CD4-positive, CD25-positive, alpha-beta regulatory T cell (primary cell): ENCODE measurements at regions not wholly inside any gene's neighbourhood (a gene's known extent, or its start where the extent isn't known, plus 50 kb on each side); places are given as distances from the start of the nearest gene placed in this dataset.
"Not testable (repeated sequence)": the region's sequence is repeated elsewhere in the genome, so short reads cannot be mapped to it uniquely, and the experiment has no call there.

Experiments
- ATAC-seq, 2 donors: fragments of 150-1000 bp; cut with Tn5 transposase; one replicate each; pipeline ENCODE4 v1.10.0; 2021; ENCODE audit warnings: low read depth in 2 of 2, moderate number of reproducible peaks in 2 of 2, moderate library complexity in 1 of 2
- DNase-seq, 3 donors: peaks; one replicate each; pipeline versions ENCODE4 v3.0.0 to v3.0.0-alpha.2; 2012 to 2022; ENCODE audit warnings: mixed read lengths in 1 of 3
- H3K27ac ChIP-seq: one replicate; pipeline ENCODE4 v1.7.0; 2013; ENCODE audit warnings: mild to moderate bottlenecking, low read length; ENCODE audit not compliant: insufficient read depth, poor library complexity, severe bottlenecking
- H3K27me3 ChIP-seq: one replicate; pipeline ENCODE4 v1.7.0; 2013; ENCODE audit warnings: low read length; ENCODE audit not compliant: control insufficient read depth, insufficient read depth
- H3K36me3 ChIP-seq: one replicate; pipeline ENCODE4 v1.7.0; 2013; ENCODE audit warnings: mild to moderate bottlenecking, low read length, moderate library complexity; ENCODE audit not compliant: control insufficient read depth, insufficient read depth
- H3K4me1 ChIP-seq: 2 replicates; pipeline ENCODE4 v1.7.0; 2013; ENCODE audit warnings: mild to moderate bottlenecking, low read length; ENCODE audit not compliant: insufficient read depth, control insufficient read depth, poor library complexity, severe bottlenecking
- H3K4me3 ChIP-seq: one replicate; pipeline ENCODE4 v1.7.0; 2013; ENCODE audit warnings: low read depth, mild to moderate bottlenecking, low read length, moderate library complexity
- H3K9me3 ChIP-seq, 2 experiments: 1 replicate in 1 of 2; 2 replicates in 1 of 2; pipeline ENCODE4 v1.7.0; 2013; ENCODE audit warnings: low read length in 2 of 2, mild to moderate bottlenecking in 1 of 2, moderate library complexity in 1 of 2; ENCODE audit not compliant: control insufficient read depth in 2 of 2
- H3K27ac Mint-ChIP-seq, 3 donors: one replicate each; pipeline ENCODE4 v1.8.0; 2020 to 2022; ENCODE audit warnings: mild to moderate bottlenecking in 3 of 3, mixed read lengths in 3 of 3, moderate library complexity in 2 of 3
- H3K27me3 Mint-ChIP-seq: one replicate; pipeline ENCODE4 v1.8.0; 2022; ENCODE audit warnings: mild to moderate bottlenecking, mixed read lengths
- H3K36me3 Mint-ChIP-seq: one replicate; pipeline ENCODE4 v1.8.0; 2020; ENCODE audit warnings: mixed read lengths
- H3K4me1 Mint-ChIP-seq, 4 donors: one replicate each; pipeline ENCODE4 v1.8.0; 2020 to 2022; ENCODE audit warnings: mixed read lengths in 4 of 4, mild to moderate bottlenecking in 1 of 4
- H3K4me3 Mint-ChIP-seq, 4 donors: one replicate each; pipeline ENCODE4 v1.8.0; 2020 to 2022; ENCODE audit warnings: mild to moderate bottlenecking in 4 of 4, mixed read lengths in 4 of 4, moderate library complexity in 3 of 4
- H3K9me3 Mint-ChIP-seq, 7 donors: one replicate each; pipeline ENCODE4 v1.8.0; 2020 to 2022; ENCODE audit warnings: mixed read lengths in 7 of 7, mild to moderate bottlenecking in 3 of 7, moderate library complexity in 2 of 7

- H3K4me1 ChIP-seq: no peaks in the 10 kb centered on the region
- Mint-ChIP-seq H3K4me3 (no peak overlapping the region), H3K4me1 (no peaks in the 10 kb centered on the region), H3K9me3 (peaks cover 0 to 4% (median 0%) of the 10 kb centered on the region in 7 donors), H3K27me3 (peaks cover 4% of the 10 kb centered on the region), H3K27ac (no peak overlapping the region), H3K36me3 (no peaks in the 10 kb centered on the region)
- DNase-seq (no peak), ATAC-seq (no peak)
- no peaks in the 10 kb centered on the region for H3K9me3 ChIP-seq
- H3K27ac ChIP-seq: no peak overlapping the region
- peaks cover 3% of the 10 kb centered on the region for H3K27me3 ChIP-seq
- no peaks in the 10 kb centered on the region for H3K36me3 ChIP-seq
- no peak overlapping the region for H3K4me3 ChIP-seq
Observed at GRCh38 chr10:22110761-22111160, 107.1 kb downstream of the EBLN1 start.

- H3K27me3 ChIP-seq: no peaks in the 10 kb centered on the region
- Mint-ChIP-seq H3K9me3 (peaks cover 0 to 4% (median 0%) of the 10 kb centered on the region in 7 donors), H3K36me3 (no peaks in the 10 kb centered on the region), H3K4me1 (no peaks in the 10 kb centered on the region), H3K27ac (no peak overlapping the region), H3K4me3 (no peak overlapping the region), H3K27me3 (peaks cover 4% of the 10 kb centered on the region)
- no peak overlapping the region for H3K27ac ChIP-seq
- no peaks in the 10 kb centered on the region for H3K9me3 ChIP-seq
- no peaks in the 10 kb centered on the region for H3K4me1 ChIP-seq
- ATAC-seq (no peak), DNase-seq (no peak)
- no peaks in the 10 kb centered on the region for H3K36me3 ChIP-seq
- no peak overlapping the region for H3K4me3 ChIP-seq
Observed at GRCh38 chr10:22105270-22105669, 101.7 kb upstream of the DNAJC1 start.

GRCh38 chr10:22103701-22104470 lies 100.4 kb upstream of the DNAJC1 start:
- Histone ChIP-seq H3K36me3 (no peaks in the 10 kb centered on the region), H3K27me3 (no peaks in the 10 kb centered on the region), H3K9me3 (no peaks in the 10 kb centered on the region), H3K4me1 (no peaks in the 10 kb centered on the region), H3K27ac (no peak overlapping the region), H3K4me3 (no peak overlapping the region)
- H3K9me3 Mint-ChIP-seq: peaks cover 0 to 8% (median 0%) of the 10 kb centered on the region in 7 donors
- no peaks in the 10 kb centered on the region for H3K4me1 Mint-ChIP-seq
- ATAC-seq: no peak
- no peak overlapping the region for H3K27ac Mint-ChIP-seq
- peak in 2 of 3 donors; percentile 10 to 31 for DNase-seq
- H3K4me3 Mint-ChIP-seq: no peak overlapping the region
- peaks cover under 1% of the 10 kb centered on the region for H3K27me3 Mint-ChIP-seq
- no peaks in the 10 kb centered on the region for H3K36me3 Mint-ChIP-seq

DNA sequence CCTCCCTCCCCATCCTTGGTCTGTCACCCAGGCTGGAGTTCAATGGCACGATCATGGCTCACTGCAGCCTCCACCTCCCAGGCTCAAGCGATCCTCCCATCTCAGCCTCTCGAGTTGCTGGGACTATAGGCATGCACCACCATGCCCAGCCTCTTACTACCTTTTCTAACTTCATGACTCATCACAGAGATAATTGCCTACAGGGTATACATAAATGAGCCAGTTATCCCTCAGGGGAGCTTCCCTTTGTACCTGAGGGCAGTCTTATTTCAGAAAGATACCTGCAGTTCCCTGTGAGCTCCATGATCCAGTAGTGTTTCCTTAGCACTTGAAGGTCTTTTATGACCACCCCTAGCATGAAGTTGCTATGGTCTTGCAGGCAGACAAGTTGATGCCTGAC lies 94.2 kb upstream of the DNAJC1 start:
- Mint-ChIP-seq H3K4me1 (no peaks in the 10 kb centered on the region), H3K36me3 (no peaks in the 10 kb centered on the region), H3K4me3 (no peak overlapping the region), H3K27ac (no peak overlapping the region), H3K27me3 (peaks cover 4% of the 10 kb centered on the region), H3K9me3 (peaks cover 0 to 7% (median 1%) of the 10 kb centered on the region in 7 donors)
- DNase-seq: no peak
- Histone ChIP-seq H3K27me3 (no peaks in the 10 kb centered on the region), H3K36me3 (no peaks in the 10 kb centered on the region), H3K9me3 (no peaks in the 10 kb centered on the region), H3K4me1 (no peaks in the 10 kb centered on the region), H3K4me3 (no peak overlapping the region), H3K27ac (no peak overlapping the region)
- ATAC-seq: no peak

DNA sequence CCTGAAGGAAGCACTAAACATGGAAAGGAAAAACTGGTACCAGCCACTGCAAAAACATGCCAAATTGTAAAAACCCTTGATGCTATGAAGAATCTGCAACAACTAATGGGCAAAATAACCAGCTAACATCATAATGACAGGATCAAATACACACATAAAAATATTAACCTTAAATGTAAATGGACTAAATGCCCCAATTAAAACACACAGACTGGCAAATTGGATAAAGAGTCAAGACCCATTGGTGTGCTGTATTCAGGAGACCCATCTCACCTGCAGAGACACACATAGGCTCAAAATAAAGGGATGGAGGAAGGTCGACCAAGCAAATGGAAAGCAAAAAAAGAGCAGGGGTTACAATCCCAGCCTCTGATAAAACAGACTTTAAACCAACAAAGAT lies 87.7 kb upstream of the DNAJC1 start:
- DNase-seq, H3K36me3 ChIP-seq, H3K36me3 Mint-ChIP-seq, H3K27ac Mint-ChIP-seq, H3K4me3 Mint-ChIP-seq, H3K9me3 ChIP-seq, H3K27me3 ChIP-seq, H3K4me3 ChIP-seq, ATAC-seq, H3K9me3 Mint-ChIP-seq, H3K4me1 ChIP-seq, H3K4me1 Mint-ChIP-seq, H3K27ac ChIP-seq: not testable (repeated sequence)
- peaks cover 13% of the 10 kb centered on the region for H3K27me3 Mint-ChIP-seq

- no peak for ATAC-seq
- H3K4me1 ChIP-seq: no peaks in the 10 kb centered on the region
- H3K27ac ChIP-seq: no peak overlapping the region
- no peaks in the 10 kb centered on the region for H3K36me3 Mint-ChIP-seq
- H3K27me3 ChIP-seq: peaks cover 2% of the 10 kb centered on the region
- H3K4me3 Mint-ChIP-seq: no peak overlapping the region
- no peaks in the 10 kb centered on the region for H3K9me3 ChIP-seq
- no peaks in the 10 kb centered on the region for H3K36me3 ChIP-seq
- no peak overlapping the region for H3K4me3 ChIP-seq
- peaks cover 24% of the 10 kb centered on the region for H3K27me3 Mint-ChIP-seq
- no peak overlapping the region for H3K27ac Mint-ChIP-seq
- peaks cover 0 to 2% (median 0%) of the 10 kb centered on the region in 7 donors for H3K9me3 Mint-ChIP-seq
- DNase-seq: no peak
- H3K4me1 Mint-ChIP-seq: no peaks in the 10 kb centered on the region
Observed at GRCh38 chr10:22087402-22087738, 83.8 kb upstream of the DNAJC1 start.

- Histone ChIP-seq H3K27me3 (peaks cover 7% of the 10 kb centered on the region), H3K36me3 (no peaks in the 10 kb centered on the region), H3K4me1 (no peaks in the 10 kb centered on the region), H3K27ac (no peak overlapping the region), H3K9me3 (no peaks in the 10 kb centered on the region), H3K4me3 (no peak overlapping the region)
- no peaks in the 10 kb centered on the region for H3K4me1 Mint-ChIP-seq
- H3K27me3 Mint-ChIP-seq: peaks cover 22% of the 10 kb centered on the region
- no peak for ATAC-seq
- no peak overlapping the region for H3K4me3 Mint-ChIP-seq
- H3K36me3 Mint-ChIP-seq: no peaks in the 10 kb centered on the region
- peaks cover 0 to 2% (median 0%) of the 10 kb centered on the region in 7 donors for H3K9me3 Mint-ChIP-seq
- no peak for DNase-seq
- no peak overlapping the region for H3K27ac Mint-ChIP-seq
Observed at GRCh38 chr10:22086730-22087401, 83.3 kb upstream of the DNAJC1 start.

DNA sequence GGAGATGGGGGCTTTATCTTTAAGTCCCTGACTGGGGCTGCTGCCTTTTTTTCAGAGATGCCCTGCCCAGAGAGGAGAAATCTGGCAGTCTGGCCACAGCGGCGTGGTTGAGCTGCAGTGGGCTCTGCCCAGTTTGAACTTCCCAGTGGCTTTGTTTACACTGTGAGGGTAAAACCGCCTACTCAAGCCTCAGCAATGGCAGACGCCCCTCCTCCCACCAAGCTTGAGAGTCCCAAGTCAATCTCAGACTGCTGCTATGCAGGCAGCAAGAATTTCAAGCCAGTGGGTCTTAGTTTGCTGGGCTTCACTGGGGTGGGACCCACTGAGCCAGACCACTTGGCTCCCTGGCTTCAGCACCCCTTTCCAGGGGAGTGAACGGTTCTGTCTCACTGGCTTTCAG lies 76.4 kb upstream of the DNAJC1 start:
- peaks cover 27% of the 10 kb centered on the region for H3K27me3 Mint-ChIP-seq

More for the DNA sequence above, 76.4 kb upstream of the DNAJC1 start:
- H3K27ac Mint-ChIP-seq, ATAC-seq, H3K4me3 Mint-ChIP-seq, H3K4me1 Mint-ChIP-seq, H3K4me1 ChIP-seq, DNase-seq, H3K9me3 ChIP-seq, H3K27ac ChIP-seq, H3K4me3 ChIP-seq, H3K36me3 ChIP-seq, H3K36me3 Mint-ChIP-seq, H3K27me3 ChIP-seq: not testable (repeated sequence)
- peaks cover 0 to 14% (median 1%) of the 10 kb centered on the region in 7 donors for H3K9me3 Mint-ChIP-seq
